GM12878 (cell line): ENCODE measurements at regions not wholly inside any gene's neighbourhood (a gene's known extent, or its start where the extent isn't known, plus 50 kb on each side); places are given as distances from the start of the nearest gene placed in this dataset.

Experiments
- CTCF ChIP-seq, 3 experiments: IDR thresholded peaks in 2 of 3; conservative IDR thresholded peaks in 1 of 3; 2 replicates each; pipeline ENCODE4 v1.5.1; 2011; ENCODE audit warnings: low read depth in 3 of 3, low read length in 3 of 3, mild to moderate bottlenecking in 3 of 3, control low read depth in 2 of 3, moderate library complexity in 2 of 3, inconsistent platforms in 1 of 3, mixed read lengths in 1 of 3; ENCODE audit not compliant: control insufficient read depth in 2 of 3, insufficient read depth in 1 of 3; ENCODE audit errors: extremely low read depth in 1 of 3
- NBN ChIP-seq: fragments of 450-650 bp; IDR thresholded peaks from 2 replicates; pipeline ENCODE4 v1.6.1; 2016

GRCh38 chr17:72386619-72387237 lies 265.9 kb downstream of the SOX9 start:
- no peak for TF ChIP-seq CTCF (IDR thresholded peaks at IDR 0.05 in 2 of 3, conservative IDR thresholded peaks at IDR 0.05 in 1 of 3; ENCODE audit: control insufficient read depth in 2 of 3, extremely low read depth in 1 of 3, insufficient read depth in 1 of 3, low read depth in 3 of 3, low read length in 3 of 3)
- no peak for TF ChIP-seq NBN
